GM21529 (cell line): ENCODE measurements at regions not wholly inside any gene's neighbourhood (a gene's known extent, or its start where the extent isn't known, plus 50 kb on each side); places are given as distances from the start of the nearest gene placed in this dataset.
"Not testable (repeated sequence)": the region's sequence is repeated elsewhere in the genome, so short reads cannot be mapped to it uniquely, and the experiment has no call there.

ENCODE experiments used
- ATAC-seq: cut with Tn5 transposase; IDR thresholded peaks from one replicate; pipeline ENCODE4 v1.9.1; 2021; ENCODE audit not compliant: unreplicated experiment

- ATAC-seq, result no peak
Measured at GRCh38 chr6:115814907-115815306, 245.8 kb downstream of the FRK start.

- no peak for ATAC-seq
Measured at GRCh38 chr6:115811541-115811940, 249.2 kb downstream of the FRK start.

GRCh38 chr6:115798229-115798628 lies 262.5 kb downstream of the FRK start:
- ATAC-seq, result no peak

- ATAC-seq, result no peak
Measured at GRCh38 chr6:115796829-115797228, 263.9 kb downstream of the FRK start.

GRCh38 chr6:115796061-115796460 lies 264.6 kb downstream of the FRK start:
- ATAC-seq, result no peak

- no peak for ATAC-seq
Measured at GRCh38 chr6:115783402-115784061, 277.2 kb downstream of the FRK start.

GRCh38 chr6:115782612-115783011 lies 278.1 kb downstream of the FRK start:
- ATAC-seq, result no peak

GRCh38 chr6:115773741-115774140 lies 286.9 kb downstream of the FRK start:
- no peak for ATAC-seq

- ATAC-seq, result no peak
Measured at GRCh38 chr6:115770851-115771250, 289.8 kb downstream of the FRK start.

- ATAC-seq, result no peak
Measured at GRCh38 chr6:115768500-115768899, 292.2 kb downstream of the FRK start.

- no peak for ATAC-seq
Measured at GRCh38 chr6:115767931-115768330, 292.8 kb downstream of the FRK start.

GRCh38 chr6:115766745-115767462 lies 293.8 kb downstream of the FRK start:
- no peak for ATAC-seq

GRCh38 chr6:115765966-115766365 lies 294.7 kb downstream of the FRK start:
- ATAC-seq, result no peak

GRCh38 chr6:115759051-115759450 lies 301.6 kb downstream of the FRK start:
- ATAC-seq, result no peak

- no peak for ATAC-seq
Measured at GRCh38 chr6:115753446-115753845, 307.2 kb downstream of the FRK start.

GRCh38 chr6:115750946-115751345 lies 309.7 kb downstream of the FRK start:
- no peak for ATAC-seq

GRCh38 chr6:115750292-115750691 lies 310.4 kb downstream of the FRK start:
- ATAC-seq, result no peak

- ATAC-seq, result no peak
Measured at GRCh38 chr6:115747719-115748118, 313.0 kb downstream of the FRK start.

GRCh38 chr6:115746583-115746982 lies 314.1 kb downstream of the FRK start:
- ATAC-seq, result not testable (repeated sequence)

GRCh38 chr6:115740907-115741306 lies 319.8 kb downstream of the FRK start:
- ATAC-seq, result no peak

GRCh38 chr6:115735610-115736009 lies 325.1 kb downstream of the FRK start:
- ATAC-seq, result no peak

- no peak for ATAC-seq
Measured at GRCh38 chr6:115733426-115733825, 327.3 kb downstream of the FRK start.

GRCh38 chr6:115729036-115729435 lies 331.7 kb downstream of the FRK start:
- no peak for ATAC-seq
